ENCODE measurements at regions not wholly inside any gene's neighbourhood (a gene's known extent, or its start where the extent isn't known, plus 50 kb on each side); places are given as distances from the start of the nearest gene placed in this dataset.

- no peak for DNase-seq
These were observed 582.1 kb upstream of the DPP6 start for GRCh38 chr7:153470004-153470671.

GRCh38 chr7:153472516-153472915 lies 579.7 kb upstream of the DPP6 start:
- no peak for DNase-seq

- no peak for DNase-seq
These were observed 579.0 kb upstream of the DPP6 start for GRCh38 chr7:153473185-153473584.

GRCh38 chr7:153475239-153475638 lies 577.0 kb upstream of the DPP6 start:
- DNase-seq, result no peak

GRCh38 chr7:153476166-153476565 lies 576.0 kb upstream of the DPP6 start:
- DNase-seq, result no peak

- no peak for DNase-seq
These were observed 555.9 kb upstream of the DPP6 start for GRCh38 chr7:153496257-153496656.

GRCh38 chr7:153503093-153503492 lies 549.1 kb upstream of the DPP6 start:
- no peak for DNase-seq

- no peak for DNase-seq
These were observed 547.7 kb upstream of the DPP6 start for GRCh38 chr7:153504288-153505075.

GRCh38 chr7:153507885-153508284 lies 544.3 kb upstream of the DPP6 start:
- DNase-seq, result no peak

- no peak for DNase-seq
These were observed 542.4 kb upstream of the DPP6 start for GRCh38 chr7:153509768-153510167.

GRCh38 chr7:153510674-153511073 lies 541.5 kb upstream of the DPP6 start:
- no peak for DNase-seq

GRCh38 chr7:153514032-153514431 lies 538.2 kb upstream of the DPP6 start:
- DNase-seq, result no peak

- no peak for DNase-seq
These were observed 536.8 kb upstream of the DPP6 start for GRCh38 chr7:153515359-153515758.

GRCh38 chr7:153518201-153518984 lies 533.8 kb upstream of the DPP6 start:
- DNase-seq, result no peak

- no peak for DNase-seq
These were observed 530.8 kb upstream of the DPP6 start for GRCh38 chr7:153521370-153521769.

- no peak for DNase-seq
These were observed 529.9 kb upstream of the DPP6 start for GRCh38 chr7:153522261-153522660.

GRCh38 chr7:153523320-153524015 lies 528.7 kb upstream of the DPP6 start:
- no peak for DNase-seq

GRCh38 chr7:153524070-153524601 lies 528.1 kb upstream of the DPP6 start:
- DNase-seq, result no peak

GRCh38 chr7:153529100-153529499 lies 523.1 kb upstream of the DPP6 start:
- no peak for DNase-seq

- DNase-seq, result no peak
These were observed 522.5 kb upstream of the DPP6 start for GRCh38 chr7:153529651-153530165.

GRCh38 chr7:153530441-153530840 lies 521.8 kb upstream of the DPP6 start:
- no peak for DNase-seq

GRCh38 chr7:153532326-153532725 lies 519.9 kb upstream of the DPP6 start:
- DNase-seq, result no peak

Measured in dermis blood vessel endothelial cell (primary cell).